ENCODE measurements at regions not wholly inside any gene's neighbourhood (a gene's known extent, or its start where the extent isn't known, plus 50 kb on each side); places are given as distances from the start of the nearest gene placed in this dataset.
A peak's percentile ranks its signal among the peaks of the same experiment; 100 is the strongest.

- DNase-seq (ENCODE audit: low read depth), result no peak
These were observed 134.5 kb downstream of the BAMBI start for GRCh38 chr10:28811639-28812349.

- no peak for DNase-seq (ENCODE audit: low read depth)
These were observed 135.4 kb downstream of the BAMBI start for GRCh38 chr10:28812384-28813372.

DNA sequence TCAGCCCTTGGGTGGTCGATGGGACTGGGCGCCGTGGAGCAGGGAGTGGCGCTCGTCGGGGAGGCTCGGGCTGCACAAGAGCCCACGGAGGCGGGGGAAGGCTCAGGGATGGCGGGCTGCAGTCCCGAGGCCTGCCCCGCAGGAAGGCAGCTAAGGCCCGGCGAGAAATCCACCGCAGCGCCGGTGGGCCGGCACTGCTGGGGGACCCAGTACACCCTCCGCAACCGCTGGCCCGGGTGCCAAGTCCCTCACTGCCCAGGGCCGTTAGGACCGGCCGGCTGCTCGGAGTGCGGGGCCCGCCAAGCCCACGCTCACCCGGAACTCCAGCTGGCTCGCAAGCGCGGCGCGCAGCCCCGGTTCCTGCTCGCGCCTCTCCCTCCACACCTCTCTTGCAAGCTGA is 138.4 kb downstream of the BAMBI start:
- no peak for DNase-seq (ENCODE audit: low read depth)

DNA sequence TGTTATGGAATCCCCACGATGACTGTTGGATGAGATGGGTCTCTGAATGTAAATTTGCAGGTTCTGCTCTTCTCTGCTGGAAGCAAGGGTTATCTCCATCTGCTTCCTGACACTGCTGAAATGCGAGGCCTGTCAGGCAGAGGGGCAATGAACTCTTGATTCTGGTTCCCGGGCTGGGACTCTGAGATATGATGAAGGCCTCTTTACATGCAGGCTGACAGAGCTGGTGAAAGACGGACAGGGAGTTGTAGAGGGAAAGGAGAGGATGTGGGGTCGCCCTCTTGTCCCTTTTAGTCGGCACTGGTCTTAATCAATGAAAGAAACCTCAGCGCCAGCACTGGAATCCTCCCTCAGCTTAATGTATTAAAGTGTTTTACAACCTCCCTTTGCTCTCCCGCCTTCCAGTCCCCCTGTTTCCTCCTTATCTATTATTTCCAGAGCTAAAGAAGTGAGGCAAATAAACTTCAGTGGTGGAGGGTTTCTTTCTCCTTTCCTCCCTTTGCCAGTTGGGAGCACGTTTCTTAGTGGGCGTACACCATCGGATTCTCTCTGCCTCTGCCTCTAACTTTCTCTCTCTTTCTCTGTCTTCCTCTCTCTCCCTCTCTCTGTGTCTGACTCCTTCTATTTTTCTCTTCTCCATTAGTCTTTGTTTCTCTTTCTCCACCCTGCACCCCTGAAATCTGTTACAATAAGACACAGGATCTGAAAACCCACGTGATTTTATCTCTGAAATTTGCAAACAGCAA is 145.6 kb downstream of the BAMBI start:
- DNase-seq (ENCODE audit: low read depth), result no peak

DNA sequence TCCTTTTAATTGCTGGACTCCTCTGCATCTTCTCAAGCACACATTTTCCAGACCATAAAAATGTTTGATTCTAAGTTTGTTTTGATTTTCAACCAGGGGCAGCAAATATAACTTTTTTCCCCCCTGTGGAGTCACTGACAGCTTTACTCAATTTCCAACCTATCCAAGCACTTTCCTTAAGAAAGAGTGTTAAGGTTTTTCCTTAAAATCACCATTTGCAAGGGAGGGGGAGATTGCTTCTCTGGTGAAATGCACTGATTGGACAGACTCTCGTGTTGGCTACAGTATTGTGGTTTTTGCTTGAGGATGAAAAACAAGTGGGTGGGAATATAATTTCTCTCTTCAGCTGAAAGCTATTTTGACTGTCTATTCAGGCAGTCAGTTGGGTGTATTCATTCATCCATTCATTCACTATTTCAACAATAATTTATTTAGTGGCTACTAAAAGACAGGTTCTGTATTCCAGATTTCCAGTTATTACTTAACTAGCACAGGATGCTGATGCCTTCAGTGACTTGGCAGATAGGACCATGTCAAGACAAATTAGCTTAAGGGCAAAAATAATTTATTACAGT is 146.3 kb downstream of the BAMBI start:
- DNase-seq (ENCODE audit: low read depth), result no peak

- DNase-seq (ENCODE audit: low read depth), result peak; percentile 51
These were observed 156.0 kb downstream of the BAMBI start for GRCh38 chr10:28833313-28833712.

DNA sequence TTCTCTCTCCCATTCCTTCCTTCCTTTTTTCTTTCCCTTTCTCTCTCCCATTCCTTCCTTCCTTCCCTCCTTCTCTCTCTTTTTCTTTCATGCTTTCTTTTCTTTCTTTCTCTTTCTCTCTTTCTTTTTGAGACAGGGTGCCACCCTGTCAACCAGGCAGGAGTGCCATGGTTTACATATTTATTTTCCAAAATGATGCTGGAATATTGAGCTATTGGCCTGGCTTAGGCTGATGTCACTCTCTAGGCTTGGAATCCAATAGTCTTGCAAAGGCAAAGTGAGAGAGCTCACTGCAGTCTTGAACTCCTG is 159.1 kb downstream of the BAMBI start:
- no peak for DNase-seq (ENCODE audit: low read depth)

GRCh38 chr10:28837613-28838390 is 160.5 kb downstream of the BAMBI start:
- DNase-seq (ENCODE audit: low read depth), result peak; percentile 57

DNA sequence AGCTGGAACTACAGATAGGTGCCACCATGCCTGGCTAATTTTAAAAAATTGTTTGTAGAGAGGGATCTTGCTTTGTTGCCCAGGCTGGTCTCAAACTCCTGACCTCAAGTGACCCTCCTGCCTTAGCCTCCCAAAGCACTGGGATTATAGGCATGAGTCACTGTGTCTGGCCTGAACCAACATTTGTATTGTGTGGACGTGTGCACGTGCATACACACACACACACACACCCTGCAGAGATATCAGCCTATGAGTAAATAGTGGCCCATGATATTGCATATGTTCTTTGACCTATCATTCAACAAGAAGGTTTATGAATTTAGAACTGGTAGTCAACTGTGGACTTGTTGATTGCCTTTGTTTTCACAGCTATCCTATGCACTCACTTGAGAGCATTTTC is 161.6 kb downstream of the BAMBI start:
- peak; percentile 41 for DNase-seq (ENCODE audit: low read depth)

GRCh38 chr10:28839600-28840007 is 162.3 kb downstream of the BAMBI start:
- peak; percentile 84 for DNase-seq (ENCODE audit: low read depth)

GRCh38 chr10:28840202-28840601 is 162.9 kb downstream of the BAMBI start:
- no peak for DNase-seq (ENCODE audit: low read depth)

- peak; percentile 71 for DNase-seq (ENCODE audit: low read depth)
These were observed 163.7 kb downstream of the BAMBI start for GRCh38 chr10:28840971-28841370.

- peak; percentile 85 for DNase-seq (ENCODE audit: low read depth)
These were observed 164.3 kb downstream of the BAMBI start for GRCh38 chr10:28841625-28842024.

DNA sequence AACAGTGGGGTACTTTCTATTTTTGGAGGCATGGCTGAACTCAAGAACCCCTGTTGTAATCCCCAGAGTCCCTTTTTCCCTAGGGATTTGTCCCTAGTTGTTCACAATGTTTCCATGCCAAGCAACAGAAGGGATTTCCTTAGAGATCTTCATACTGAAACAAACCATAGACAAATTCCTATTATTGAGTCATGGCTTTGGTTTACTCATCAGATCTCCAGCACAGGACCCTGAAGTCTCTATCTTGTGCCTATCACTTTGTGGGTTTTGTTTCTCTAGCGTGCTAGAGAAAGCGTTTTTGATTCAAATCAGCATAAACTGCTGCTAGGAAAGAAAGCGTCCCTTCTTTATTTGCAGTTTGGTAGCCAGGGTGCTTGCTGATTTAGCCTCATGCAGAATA is 165.0 kb downstream of the BAMBI start:
- peak; percentile 93 for DNase-seq (ENCODE audit: low read depth)

DNA sequence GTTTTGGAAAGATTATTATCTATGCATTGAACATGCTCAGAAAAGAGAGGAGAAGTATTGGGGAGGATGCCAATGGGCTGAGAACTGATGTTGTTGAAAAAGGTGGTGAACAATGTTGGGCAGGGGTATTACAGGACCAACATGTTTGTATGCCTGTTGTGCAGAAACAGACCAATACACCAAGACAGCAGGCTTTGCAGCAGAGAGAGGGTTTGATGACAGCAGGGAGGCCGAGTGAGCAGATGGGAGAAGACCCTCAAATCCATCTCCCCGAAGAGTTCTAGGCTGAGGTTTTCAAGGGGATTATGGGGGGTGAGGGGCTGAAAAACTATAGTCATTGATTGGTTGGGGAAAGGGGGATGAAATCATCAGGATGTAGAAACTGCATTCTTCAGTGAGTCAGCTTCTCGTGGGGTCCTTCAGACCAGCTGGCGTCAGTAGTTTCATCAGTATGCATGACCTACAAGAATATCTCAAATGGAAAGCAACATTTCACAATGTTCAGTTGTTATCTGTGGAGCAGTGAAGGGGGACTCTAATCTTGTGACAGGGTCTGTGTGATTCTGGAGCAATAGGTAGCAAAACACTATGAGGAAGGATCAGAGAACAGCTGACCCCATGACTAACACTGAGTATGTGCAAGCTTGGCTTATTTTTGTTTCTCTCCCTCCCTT is 167.8 kb downstream of the BAMBI start:
- peak; percentile 24 for DNase-seq (ENCODE audit: low read depth)

- DNase-seq (ENCODE audit: low read depth), result no peak
These were observed 172.0 kb downstream of the BAMBI start for GRCh38 chr10:28849309-28849708.

DNA sequence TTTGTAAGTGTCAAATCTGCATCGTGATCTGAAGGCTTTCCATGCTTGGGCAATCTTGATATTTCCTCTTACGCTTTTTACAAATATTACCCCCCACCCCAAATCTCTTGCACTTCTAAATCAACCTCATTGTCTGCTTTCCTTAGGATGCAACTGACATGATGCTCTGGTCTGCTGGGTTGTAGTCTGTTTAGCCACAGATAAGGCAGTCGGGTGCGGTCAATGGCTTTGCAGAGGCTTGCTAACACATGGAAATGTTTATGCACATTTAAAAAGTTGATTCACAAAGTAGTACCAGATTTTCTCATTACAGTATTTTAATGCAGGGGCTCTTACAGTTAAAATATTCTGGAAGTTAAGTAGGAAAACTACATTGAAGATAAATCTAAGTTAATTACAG is 172.5 kb downstream of the BAMBI start:
- no peak for DNase-seq (ENCODE audit: low read depth)

DNA sequence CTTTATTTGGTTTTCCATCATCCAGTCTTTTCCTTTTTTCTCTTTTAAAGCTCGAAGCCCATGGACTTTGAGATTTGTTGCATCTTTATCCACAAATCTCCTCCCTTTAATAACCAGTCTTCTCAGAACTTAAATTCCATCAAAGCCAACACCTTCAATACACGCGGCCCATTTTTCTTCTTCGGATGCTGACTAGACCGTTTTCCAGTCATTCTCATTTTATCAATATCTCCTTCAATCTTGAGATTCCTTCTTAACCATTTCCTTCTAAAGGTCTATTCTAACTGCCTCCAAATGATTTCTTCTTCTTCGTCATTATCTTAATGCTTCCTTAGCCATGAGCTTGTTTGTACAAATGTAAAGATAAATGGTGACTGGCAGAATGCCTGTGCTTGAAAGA is 173.5 kb downstream of the BAMBI start:
- DNase-seq (ENCODE audit: low read depth), result no peak

DNA sequence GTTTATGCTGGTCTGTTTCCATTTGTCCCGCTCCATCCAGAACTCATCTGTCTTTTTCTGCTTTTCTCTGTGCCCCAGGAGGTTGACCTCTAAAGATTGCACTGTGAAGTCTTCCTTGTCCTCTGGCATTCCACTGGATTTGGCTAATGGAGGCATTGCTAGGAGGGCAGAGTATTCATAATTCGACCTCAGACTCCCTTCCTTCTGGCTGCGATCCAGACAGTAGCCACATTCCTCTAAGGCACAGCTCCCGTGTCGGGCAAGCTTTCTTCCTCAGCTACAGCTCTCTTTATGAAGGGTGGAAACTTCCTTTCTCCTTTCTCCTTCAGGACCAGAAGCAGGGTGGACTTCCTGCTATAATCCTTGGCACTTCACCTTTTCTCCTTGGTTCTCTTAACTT is 175.9 kb downstream of the BAMBI start:
- DNase-seq (ENCODE audit: low read depth), result peak; percentile 57

DNA sequence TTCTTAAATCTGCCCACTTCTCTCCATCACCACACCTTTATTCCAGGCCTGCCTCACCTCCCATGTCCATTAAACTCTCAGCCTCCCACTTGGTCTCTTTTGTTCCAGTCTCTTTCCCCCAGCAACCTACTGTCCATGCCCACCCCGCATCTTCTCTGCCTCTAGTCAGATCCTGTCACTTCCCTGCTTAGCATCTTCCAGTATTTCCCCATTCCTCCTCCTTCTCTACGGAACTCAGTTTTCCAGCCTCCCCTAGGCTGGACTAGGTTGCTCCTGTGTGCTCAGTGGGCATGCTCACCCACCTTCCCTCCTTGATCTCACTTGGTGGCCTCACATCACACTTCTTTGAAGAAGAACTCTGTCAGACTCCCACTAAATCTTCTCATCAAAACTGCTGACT is 179.8 kb downstream of the BAMBI start:
- no peak for DNase-seq (ENCODE audit: low read depth)

- DNase-seq (ENCODE audit: low read depth), result no peak
These were observed 181.3 kb downstream of the BAMBI start for GRCh38 chr10:28858646-28859045.

All from EH (cell line).